ENCODE measurements at regions not wholly inside any gene's neighbourhood (a gene's known extent, or its start where the extent isn't known, plus 50 kb on each side); places are given as distances from the start of the nearest gene placed in this dataset.

DNA sequence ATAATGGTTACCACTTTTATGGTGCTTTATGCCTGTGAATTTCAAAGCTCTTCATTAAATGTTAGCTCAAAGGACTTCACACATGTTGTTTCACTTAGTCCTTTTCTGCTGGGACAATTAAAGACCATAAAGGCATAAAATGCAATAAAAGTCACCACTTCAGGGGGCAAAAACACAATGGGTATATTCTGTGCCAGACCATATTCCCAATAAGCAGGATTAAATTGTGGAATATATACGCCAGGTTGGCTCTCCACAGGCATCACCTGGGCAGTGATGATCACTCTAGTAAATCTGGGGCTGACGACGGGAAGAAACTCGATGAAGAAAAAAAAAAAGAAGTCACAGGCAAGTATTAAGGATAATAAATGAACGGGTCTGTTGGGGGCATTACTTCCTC lies 370.2 kb upstream of the CNTN4 start:
- H3K9me3 Mint-ChIP-seq, result peaks cover 14% of the 10 kb centered on the region
- no peaks in the 10 kb centered on the region for H3K4me1 Mint-ChIP-seq
- no peak overlapping the region for H3K4me3 Mint-ChIP-seq
- POLR2A ChIA-PET, result no interaction called here
- H3K36me3 Mint-ChIP-seq (ENCODE audit: low read depth), result no peaks in the 10 kb centered on the region
- H3K27me3 Mint-ChIP-seq, result no peaks in the 10 kb centered on the region
- no peak for DNase-seq
- CTCF ChIA-PET, result no interaction called here
- H3K27ac Mint-ChIP-seq, result no peak overlapping the region

DNA sequence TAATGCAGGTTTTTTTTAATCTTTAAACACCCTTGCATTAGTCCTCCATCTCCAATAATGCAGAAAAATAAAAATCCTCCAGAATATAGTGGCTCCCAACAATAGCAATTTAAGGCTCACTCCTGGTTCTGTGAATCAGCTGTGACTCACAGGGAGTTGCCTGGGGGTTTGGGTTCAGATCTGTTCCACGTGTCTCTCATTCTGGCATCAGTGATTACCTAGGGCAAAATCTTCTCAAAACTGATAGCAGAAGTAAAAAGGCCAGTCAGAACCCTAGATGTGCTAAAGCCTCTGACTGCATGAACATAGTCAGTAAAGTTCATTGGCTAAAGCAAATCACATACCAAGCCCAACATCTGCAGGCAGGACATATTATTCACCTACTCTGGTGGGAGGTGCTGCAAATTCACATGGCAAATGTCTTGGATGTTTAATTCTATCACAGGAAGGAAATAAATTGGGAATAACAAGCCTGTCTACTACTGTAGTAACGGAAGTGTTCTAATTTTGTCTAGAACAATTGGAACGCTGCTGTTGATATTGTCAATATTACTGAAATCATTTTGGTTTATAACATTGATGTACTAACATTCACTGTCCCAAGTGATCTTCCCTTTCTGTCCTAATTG lies 364.1 kb upstream of the CNTN4 start:
- no peaks in the 10 kb centered on the region for H3K36me3 Mint-ChIP-seq (ENCODE audit: low read depth)
- no peaks in the 10 kb centered on the region for H3K27me3 Mint-ChIP-seq
- no peak overlapping the region for H3K4me3 Mint-ChIP-seq
- no peak overlapping the region for H3K27ac Mint-ChIP-seq
- H3K4me1 Mint-ChIP-seq, result no peaks in the 10 kb centered on the region
- ChIA-PET CTCF (no interaction called here), POLR2A (no interaction called here)
- DNase-seq, result no peak
- H3K9me3 Mint-ChIP-seq, result peaks cover 12% of the 10 kb centered on the region

DNA sequence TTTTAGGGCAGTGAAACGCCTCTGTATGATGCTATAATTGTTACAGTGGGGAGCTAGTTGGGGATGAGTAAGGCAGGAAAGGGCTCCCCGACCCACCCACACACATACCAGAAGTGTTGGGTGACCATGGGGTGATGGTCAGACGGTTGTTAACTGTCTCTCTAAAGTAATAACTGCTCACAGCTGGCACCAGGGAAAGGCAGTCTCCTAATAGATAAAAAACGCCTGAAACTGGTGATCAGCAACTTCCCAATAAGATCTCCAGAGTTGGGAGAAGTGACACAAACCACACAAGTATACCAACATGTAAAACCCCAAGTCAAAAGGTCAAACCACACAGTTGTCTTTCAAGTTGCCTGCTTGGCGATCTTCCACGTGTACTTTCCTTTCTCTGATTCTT lies 346.5 kb upstream of the CNTN4 start:
- no peak for DNase-seq
- CTCF ChIA-PET, result no interaction called here

DNA sequence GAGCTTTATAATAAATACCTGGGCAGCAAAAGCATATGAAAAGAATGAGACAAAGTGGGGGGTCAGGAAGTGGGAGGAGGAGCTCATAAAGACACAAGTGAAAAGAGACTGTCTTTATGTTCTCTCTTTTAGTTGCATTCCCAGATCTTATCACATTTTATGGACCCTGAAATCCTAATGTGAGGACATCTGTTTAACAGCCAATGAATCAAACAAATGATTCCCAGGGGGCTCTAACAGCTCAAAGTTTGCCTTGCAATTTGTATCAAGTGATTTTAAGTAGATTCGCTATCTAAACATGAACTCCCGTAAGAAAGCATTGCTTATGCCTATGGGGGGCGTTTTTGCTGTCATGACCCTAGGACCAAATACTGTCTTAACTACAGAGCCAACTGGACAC lies 332.3 kb upstream of the CNTN4 start:
- POLR2A ChIA-PET, result no interaction called here
- Mint-ChIP-seq H3K27me3 (no peaks in the 10 kb centered on the region), H3K4me3 (no peak overlapping the region), H3K9me3 (peaks cover 4% of the 10 kb centered on the region), H3K4me1 (no peaks in the 10 kb centered on the region), H3K27ac (no peak overlapping the region), H3K36me3 (ENCODE audit: low read depth) (no peaks in the 10 kb centered on the region)
- CTCF ChIA-PET, result no interaction called here
- no peak for DNase-seq

More for the DNA sequence above, 346.5 kb upstream of the CNTN4 start:
- H3K36me3 Mint-ChIP-seq (ENCODE audit: low read depth), result no peaks in the 10 kb centered on the region
- POLR2A ChIA-PET, result no interaction called here
- H3K9me3 Mint-ChIP-seq, result peaks cover 16% of the 10 kb centered on the region
- H3K27me3 Mint-ChIP-seq, result no peaks in the 10 kb centered on the region
- no peaks in the 10 kb centered on the region for H3K4me1 Mint-ChIP-seq
- H3K27ac Mint-ChIP-seq, result no peak overlapping the region
- no peak overlapping the region for H3K4me3 Mint-ChIP-seq

DNA sequence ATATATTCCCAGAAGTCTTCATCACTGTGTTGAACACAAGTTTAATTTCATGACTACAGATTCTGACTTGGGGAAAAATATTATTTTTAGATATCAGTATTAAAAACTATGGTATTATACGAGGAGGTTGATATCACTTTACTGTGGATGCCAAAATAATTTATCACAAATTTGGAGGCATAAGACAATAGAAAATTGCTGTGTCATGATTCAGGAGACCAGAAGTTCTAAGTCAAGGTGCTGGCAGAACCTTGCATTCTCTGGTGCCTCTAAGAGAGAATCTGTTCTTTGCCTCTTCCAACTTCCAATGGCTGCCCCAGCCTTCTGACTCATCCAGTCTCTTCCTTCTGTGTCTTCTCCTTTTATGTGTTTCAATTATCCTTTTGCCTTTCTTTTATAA lies 325.0 kb upstream of the CNTN4 start:
- no peak overlapping the region for H3K27ac Mint-ChIP-seq
- no peak overlapping the region for H3K4me3 Mint-ChIP-seq
- H3K4me1 Mint-ChIP-seq, result no peaks in the 10 kb centered on the region
- POLR2A ChIA-PET, result no interaction called here
- no peaks in the 10 kb centered on the region for H3K36me3 Mint-ChIP-seq (ENCODE audit: low read depth)
- CTCF ChIA-PET, result no interaction called here
- peaks cover 7% of the 10 kb centered on the region for H3K9me3 Mint-ChIP-seq
- no peak for DNase-seq
- H3K27me3 Mint-ChIP-seq, result no peaks in the 10 kb centered on the region

DNA sequence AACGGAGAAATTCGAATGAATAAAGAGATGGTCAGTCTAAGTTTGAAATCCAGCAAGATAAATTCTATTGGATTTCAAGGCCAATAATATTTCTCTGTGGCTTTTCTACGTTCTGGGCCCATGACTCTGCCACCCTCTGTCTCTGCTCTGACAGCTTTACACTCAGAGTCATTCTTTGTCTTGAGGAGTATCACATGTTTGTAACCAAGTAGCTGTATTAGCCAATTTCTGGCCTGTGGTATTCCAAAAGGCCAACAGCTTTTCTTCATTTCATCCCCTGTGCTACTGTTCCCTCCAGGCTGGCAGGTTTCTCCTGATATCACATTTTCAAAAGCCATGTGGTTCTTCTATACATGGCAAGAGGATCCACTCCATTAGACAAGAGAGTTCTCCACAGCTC lies 324.1 kb upstream of the CNTN4 start:
- no peaks in the 10 kb centered on the region for H3K4me1 Mint-ChIP-seq
- no peak overlapping the region for H3K4me3 Mint-ChIP-seq
- ChIA-PET POLR2A (no interaction called here), CTCF (no interaction called here)
- H3K27me3 Mint-ChIP-seq, result no peaks in the 10 kb centered on the region
- H3K9me3 Mint-ChIP-seq, result peaks cover 7% of the 10 kb centered on the region
- no peak overlapping the region for H3K27ac Mint-ChIP-seq
- no peak for DNase-seq
- H3K36me3 Mint-ChIP-seq (ENCODE audit: low read depth), result no peaks in the 10 kb centered on the region

DNA sequence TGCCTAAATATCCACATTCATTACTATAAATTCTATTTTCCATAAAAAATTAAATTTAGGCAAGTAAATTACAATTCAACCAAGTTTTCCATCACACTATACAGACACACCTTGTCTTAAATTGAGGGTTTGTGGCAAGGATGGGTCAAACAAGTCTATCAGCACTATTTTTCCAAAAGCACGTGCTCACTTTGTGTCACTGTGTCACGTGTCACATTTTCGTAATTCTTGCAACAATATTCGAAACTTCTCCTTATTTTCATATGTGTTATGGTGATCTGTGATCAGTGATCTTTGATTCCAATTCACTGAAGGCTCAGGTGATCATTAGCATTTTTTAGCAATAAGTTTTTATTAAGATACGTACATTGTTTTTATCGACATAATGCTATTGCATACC lies 323.3 kb upstream of the CNTN4 start:
- no peaks in the 10 kb centered on the region for H3K4me1 Mint-ChIP-seq
- CTCF ChIA-PET, result no interaction called here

DNA sequence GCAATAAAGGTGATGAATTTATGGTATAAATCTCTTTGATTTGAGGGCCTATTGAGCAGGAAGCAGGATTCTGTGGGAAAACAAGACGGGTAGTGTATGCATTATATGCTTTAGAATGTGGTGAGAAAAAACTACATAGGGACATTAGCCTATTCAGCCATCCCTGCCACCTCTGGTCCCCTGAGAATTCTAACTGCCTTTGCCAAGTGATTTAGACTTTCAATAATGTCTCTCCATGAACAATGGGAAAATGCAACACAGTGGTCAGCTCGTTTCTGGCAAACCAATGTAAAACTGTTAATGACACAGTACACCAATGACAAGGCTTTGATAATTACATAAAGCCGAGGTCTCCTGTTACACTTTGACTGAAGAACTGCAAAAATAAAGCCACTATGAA lies 314.7 kb upstream of the CNTN4 start:
- ChIA-PET CTCF (no interaction called here), POLR2A (no interaction called here)
- no peaks in the 10 kb centered on the region for H3K27me3 Mint-ChIP-seq
- peaks cover 2% of the 10 kb centered on the region for H3K9me3 Mint-ChIP-seq
- H3K36me3 Mint-ChIP-seq (ENCODE audit: low read depth), result no peaks in the 10 kb centered on the region
- no peak overlapping the region for H3K4me3 Mint-ChIP-seq
- no peak for DNase-seq
- H3K27ac Mint-ChIP-seq, result no peak overlapping the region
- H3K4me1 Mint-ChIP-seq, result no peaks in the 10 kb centered on the region

More for the DNA sequence above, 323.3 kb upstream of the CNTN4 start:
- Mint-ChIP-seq H3K36me3 (ENCODE audit: low read depth) (no peaks in the 10 kb centered on the region), H3K9me3 (peaks cover 7% of the 10 kb centered on the region), H3K27ac (no peak overlapping the region), H3K27me3 (no peaks in the 10 kb centered on the region), H3K4me3 (no peak overlapping the region)
- POLR2A ChIA-PET, result no interaction called here
- no peak for DNase-seq

DNA sequence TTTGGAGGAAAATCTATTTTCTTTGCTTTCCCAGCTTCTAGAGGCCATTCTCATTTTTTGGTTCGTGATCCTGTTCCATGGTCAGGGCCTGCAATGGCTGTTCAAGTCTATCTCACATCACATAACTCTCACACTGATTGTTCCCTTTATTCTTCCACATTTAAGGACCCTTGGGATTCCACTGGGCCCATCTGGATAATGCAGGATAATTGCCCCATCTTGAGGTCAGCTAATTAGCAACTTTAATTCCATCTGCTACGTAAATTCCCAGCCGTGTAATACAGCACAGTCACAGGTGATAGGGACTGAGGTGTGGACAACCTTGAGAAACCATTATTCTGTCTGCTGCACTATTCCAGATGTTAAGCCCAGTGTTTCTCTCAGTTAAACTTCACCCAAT lies 311.6 kb upstream of the CNTN4 start:
- DNase-seq, result no peak
- no peaks in the 10 kb centered on the region for H3K36me3 Mint-ChIP-seq (ENCODE audit: low read depth)
- H3K27ac Mint-ChIP-seq, result no peak overlapping the region
- no peaks in the 10 kb centered on the region for H3K4me1 Mint-ChIP-seq
- peaks cover 6% of the 10 kb centered on the region for H3K9me3 Mint-ChIP-seq
- CTCF ChIA-PET, result no interaction called here
- no peak overlapping the region for H3K4me3 Mint-ChIP-seq
- H3K27me3 Mint-ChIP-seq, result no peaks in the 10 kb centered on the region
- POLR2A ChIA-PET, result no interaction called here

DNA sequence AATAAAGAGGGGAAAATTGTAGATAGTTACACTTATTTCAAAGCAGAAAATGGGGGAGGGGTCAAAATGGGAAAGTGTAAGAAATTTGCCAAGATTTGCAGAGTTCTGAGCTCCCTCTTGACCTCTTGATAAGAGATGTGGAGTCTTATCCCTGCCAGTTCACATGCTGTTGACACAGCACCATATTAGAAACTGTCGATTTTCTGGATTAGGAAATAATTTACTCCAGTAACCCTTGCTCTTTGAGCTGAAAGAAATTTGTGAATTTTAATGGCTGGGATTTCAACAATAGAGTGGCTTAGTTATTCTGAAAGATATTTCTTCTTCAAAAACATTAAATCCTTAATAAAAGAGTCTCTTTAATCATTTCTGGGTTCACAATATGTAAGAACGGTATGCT lies 306.2 kb upstream of the CNTN4 start:
- ChIA-PET CTCF (no interaction called here), POLR2A (no interaction called here)
- Mint-ChIP-seq H3K27me3 (no peaks in the 10 kb centered on the region), H3K9me3 (peaks cover 4% of the 10 kb centered on the region), H3K4me3 (no peak overlapping the region), H3K4me1 (no peaks in the 10 kb centered on the region), H3K27ac (no peak overlapping the region), H3K36me3 (ENCODE audit: low read depth) (no peaks in the 10 kb centered on the region)
- no peak for DNase-seq

DNA sequence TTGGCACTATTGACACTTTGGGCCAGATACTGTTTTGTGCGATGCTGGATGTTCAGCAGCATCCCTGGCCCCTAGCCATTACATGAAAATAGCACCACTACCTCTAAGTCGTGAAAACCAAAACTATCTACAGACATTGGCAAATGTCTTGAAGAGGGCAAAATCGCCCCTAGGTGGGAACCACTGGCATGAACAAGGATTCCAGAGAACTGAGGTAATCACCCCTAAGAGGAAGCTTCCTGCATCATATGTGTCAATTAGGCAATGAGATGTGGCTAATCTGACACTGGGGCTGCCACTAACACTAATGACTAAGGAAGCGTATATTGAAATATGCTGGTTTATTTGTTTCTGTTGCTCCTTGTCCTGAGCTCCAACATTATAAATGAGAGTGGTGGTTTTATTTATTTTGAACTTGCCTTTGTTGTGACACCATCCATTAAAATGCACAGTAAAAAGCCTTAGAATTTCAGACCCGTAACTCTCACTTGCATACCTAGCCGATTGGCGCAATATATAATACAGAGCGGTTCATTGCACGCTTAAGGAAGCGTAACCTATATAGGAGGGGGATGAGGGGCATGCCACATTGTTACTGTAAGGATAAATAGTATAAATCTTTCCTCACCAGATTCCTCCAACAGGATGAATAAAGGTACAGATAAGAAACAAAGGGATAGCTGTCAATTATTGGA lies 299.8 kb upstream of the CNTN4 start:
- H3K4me1 Mint-ChIP-seq, result no peaks in the 10 kb centered on the region

DNA sequence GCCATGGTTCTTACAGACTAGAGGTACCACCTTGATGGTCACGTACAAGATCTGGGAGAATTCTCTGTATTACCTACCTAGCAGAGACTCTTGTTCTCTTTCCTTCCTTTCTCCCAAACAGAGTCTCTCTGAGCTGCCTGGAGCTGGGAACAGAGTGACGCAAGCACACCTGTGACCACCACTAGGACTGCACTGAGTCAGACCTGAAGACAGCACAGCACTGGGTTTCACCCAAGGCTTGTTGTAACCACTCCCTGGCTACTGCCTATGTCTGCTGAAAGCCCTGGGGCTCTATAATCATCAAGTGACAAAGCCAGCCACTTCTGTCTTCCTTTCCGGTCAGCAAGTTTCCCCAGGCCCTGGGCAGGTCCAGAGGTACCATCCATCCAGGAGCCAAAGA lies 293.3 kb upstream of the CNTN4 start:
- ChIA-PET POLR2A (no interaction called here), CTCF (no interaction called here)
- H3K4me3 Mint-ChIP-seq, result no peak overlapping the region
- no peaks in the 10 kb centered on the region for H3K27me3 Mint-ChIP-seq
- no peaks in the 10 kb centered on the region for H3K4me1 Mint-ChIP-seq
- peaks cover 8% of the 10 kb centered on the region for H3K9me3 Mint-ChIP-seq
- H3K36me3 Mint-ChIP-seq (ENCODE audit: low read depth), result no peaks in the 10 kb centered on the region
- DNase-seq, result no peak
- no peak overlapping the region for H3K27ac Mint-ChIP-seq

More for the DNA sequence above, 299.8 kb upstream of the CNTN4 start:
- H3K27ac Mint-ChIP-seq, result no peak overlapping the region
- H3K9me3 Mint-ChIP-seq, result no peaks in the 10 kb centered on the region
- ChIA-PET CTCF (no interaction called here), POLR2A (no interaction called here)
- no peaks in the 10 kb centered on the region for H3K36me3 Mint-ChIP-seq (ENCODE audit: low read depth)
- DNase-seq, result no peak
- H3K27me3 Mint-ChIP-seq, result no peaks in the 10 kb centered on the region
- H3K4me3 Mint-ChIP-seq, result no peak overlapping the region

DNA sequence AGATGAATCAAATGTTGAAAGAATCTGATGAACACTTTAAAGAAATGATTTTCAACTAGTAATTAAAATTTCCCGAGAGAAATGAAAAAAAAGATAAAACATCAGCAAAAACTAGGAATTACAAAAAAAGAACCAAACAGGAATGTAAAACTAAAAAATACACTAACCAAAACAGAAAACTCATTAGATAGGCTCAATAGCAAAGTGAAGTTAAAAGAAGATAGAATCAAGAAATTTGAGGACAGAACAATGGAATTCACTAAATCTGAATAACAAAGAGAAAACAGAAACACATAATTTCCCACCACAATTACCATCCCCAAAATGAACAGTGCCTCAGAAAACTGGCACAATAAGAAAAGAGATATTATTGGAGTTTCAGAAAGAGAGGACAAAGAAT lies 290.1 kb upstream of the CNTN4 start:
- H3K4me3 Mint-ChIP-seq, result no peak overlapping the region
- H3K9me3 Mint-ChIP-seq, result peaks cover 15% of the 10 kb centered on the region
- no peaks in the 10 kb centered on the region for H3K36me3 Mint-ChIP-seq (ENCODE audit: low read depth)
- DNase-seq, result no peak
- H3K27me3 Mint-ChIP-seq, result no peaks in the 10 kb centered on the region
- no peak overlapping the region for H3K27ac Mint-ChIP-seq
- POLR2A ChIA-PET, result no interaction called here
- CTCF ChIA-PET, result no interaction called here
- H3K4me1 Mint-ChIP-seq, result no peaks in the 10 kb centered on the region

DNA sequence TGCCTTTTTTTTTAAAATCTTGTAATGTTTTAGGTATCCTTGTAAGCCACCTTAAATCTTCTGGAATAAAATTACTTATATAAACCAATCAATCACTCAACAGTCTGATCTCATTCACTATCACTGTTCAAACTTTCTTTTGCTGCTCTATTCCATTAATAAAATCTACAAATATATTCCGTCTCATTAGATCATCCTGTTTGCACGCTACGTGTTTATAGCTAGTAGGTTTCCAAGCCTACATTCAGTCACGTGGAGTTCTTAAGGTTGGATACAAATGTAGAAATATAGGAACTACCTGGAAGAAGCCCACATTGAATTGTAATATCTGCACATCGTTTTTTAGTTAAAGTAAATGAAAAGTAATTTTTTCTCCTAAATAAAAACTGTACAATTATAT lies 274.8 kb upstream of the CNTN4 start:
- no peak overlapping the region for H3K4me3 Mint-ChIP-seq
- no peak for DNase-seq
- no peaks in the 10 kb centered on the region for H3K4me1 Mint-ChIP-seq
- no peaks in the 10 kb centered on the region for H3K27me3 Mint-ChIP-seq
- ChIA-PET CTCF (no interaction called here), POLR2A (no interaction called here)
- no peaks in the 10 kb centered on the region for H3K9me3 Mint-ChIP-seq
- no peaks in the 10 kb centered on the region for H3K36me3 Mint-ChIP-seq (ENCODE audit: low read depth)
- H3K27ac Mint-ChIP-seq, result no peak overlapping the region

All from activated CD4-positive, alpha-beta memory T cell treated with anti-CD3 and anti-CD28 coated beads, Interleukin-2, amount 10 ng/mL, durations not matched to agents 7 days and 5 days (primary cell).